ENCODE measurements at regions not wholly inside any gene's neighbourhood (a gene's known extent, or its start where the extent isn't known, plus 50 kb on each side); places are given as distances from the start of the nearest gene placed in this dataset.

DNA sequence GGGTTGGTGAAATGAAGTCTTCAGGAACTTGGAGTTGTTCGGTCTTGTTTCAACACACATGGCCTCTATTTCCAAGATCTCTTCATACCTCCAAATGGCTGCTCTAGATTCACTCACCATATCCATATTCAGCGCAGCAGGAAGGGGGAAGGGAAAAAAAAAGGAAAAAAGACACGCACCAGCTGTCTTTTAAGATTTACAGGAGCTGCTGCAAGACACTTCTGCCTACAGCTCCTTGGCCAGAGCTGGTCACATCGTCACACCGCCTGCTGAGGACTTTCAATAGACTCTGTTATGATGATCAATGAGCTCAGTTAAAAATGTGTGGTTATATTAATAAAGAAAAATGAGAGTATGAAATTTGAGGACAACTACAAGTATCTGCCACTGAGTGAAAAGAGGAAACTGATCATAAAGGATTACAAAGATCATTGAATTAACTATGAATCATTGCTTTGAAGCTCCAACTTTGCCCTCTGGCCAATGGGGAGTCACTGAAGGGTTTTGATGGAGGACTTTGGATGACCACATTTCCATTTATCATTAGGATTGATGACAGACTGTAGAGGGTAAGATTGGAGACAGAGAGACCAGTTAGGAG is 182.1 kb upstream of the HMGA2 start:
- no peaks in the 10 kb centered on the region for H3K9me3 ChIP-seq (ENCODE audit: control insufficient read depth, low read length)
- no peaks in the 10 kb centered on the region for H3K4me1 ChIP-seq (ENCODE audit: control insufficient read depth, insufficient read depth, low read length, poor library complexity, severe bottlenecking)
- 94 to 100% methylated on average over 3 to 4 of the region's 5 CpGs for WGBS, 2 experiments (ENCODE audit: insufficient coverage in 2 of 2)

DNA sequence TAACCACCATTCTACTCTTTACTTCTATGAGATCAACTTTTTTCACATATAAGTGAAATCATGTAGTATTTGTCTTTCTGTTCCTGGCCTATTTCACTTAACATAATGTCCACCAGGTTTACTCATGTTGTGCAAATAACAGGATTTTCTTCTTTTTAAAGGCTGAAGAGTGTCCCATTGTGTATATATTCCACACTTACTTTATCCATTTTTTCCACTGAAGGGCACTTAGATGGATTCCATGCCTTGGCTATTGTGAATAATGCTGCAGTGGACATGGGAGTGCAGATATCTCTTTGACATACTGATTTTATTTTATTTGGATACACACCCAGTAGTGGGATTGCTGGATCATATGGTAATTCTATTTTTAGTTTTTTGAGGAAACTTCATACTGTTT is 181.1 kb upstream of the HMGA2 start:
- Histone ChIP-seq H3K4me3 (ENCODE audit: extremely low read depth, insufficient read depth, low read length, poor library complexity, severe bottlenecking) (no peak overlapping the region), H3K27ac (ENCODE audit: low read depth, low read length, severe bottlenecking) (no peak overlapping the region), H3K36me3 (ENCODE audit: control insufficient read depth, insufficient read depth, low read length) (no peaks in the 10 kb centered on the region), H3K9me3 (ENCODE audit: control insufficient read depth, low read length) (no peaks in the 10 kb centered on the region), H3K4me1 (ENCODE audit: control insufficient read depth, insufficient read depth, low read length, poor library complexity, severe bottlenecking) (no peaks in the 10 kb centered on the region)

More for the DNA sequence above, 182.1 kb upstream of the HMGA2 start:
- Histone ChIP-seq H3K4me3 (ENCODE audit: extremely low read depth, insufficient read depth, low read length, poor library complexity, severe bottlenecking) (no peak overlapping the region), H3K36me3 (ENCODE audit: control insufficient read depth, insufficient read depth, low read length) (no peaks in the 10 kb centered on the region), H3K27ac (ENCODE audit: low read depth, low read length, severe bottlenecking) (no peak overlapping the region)

DNA sequence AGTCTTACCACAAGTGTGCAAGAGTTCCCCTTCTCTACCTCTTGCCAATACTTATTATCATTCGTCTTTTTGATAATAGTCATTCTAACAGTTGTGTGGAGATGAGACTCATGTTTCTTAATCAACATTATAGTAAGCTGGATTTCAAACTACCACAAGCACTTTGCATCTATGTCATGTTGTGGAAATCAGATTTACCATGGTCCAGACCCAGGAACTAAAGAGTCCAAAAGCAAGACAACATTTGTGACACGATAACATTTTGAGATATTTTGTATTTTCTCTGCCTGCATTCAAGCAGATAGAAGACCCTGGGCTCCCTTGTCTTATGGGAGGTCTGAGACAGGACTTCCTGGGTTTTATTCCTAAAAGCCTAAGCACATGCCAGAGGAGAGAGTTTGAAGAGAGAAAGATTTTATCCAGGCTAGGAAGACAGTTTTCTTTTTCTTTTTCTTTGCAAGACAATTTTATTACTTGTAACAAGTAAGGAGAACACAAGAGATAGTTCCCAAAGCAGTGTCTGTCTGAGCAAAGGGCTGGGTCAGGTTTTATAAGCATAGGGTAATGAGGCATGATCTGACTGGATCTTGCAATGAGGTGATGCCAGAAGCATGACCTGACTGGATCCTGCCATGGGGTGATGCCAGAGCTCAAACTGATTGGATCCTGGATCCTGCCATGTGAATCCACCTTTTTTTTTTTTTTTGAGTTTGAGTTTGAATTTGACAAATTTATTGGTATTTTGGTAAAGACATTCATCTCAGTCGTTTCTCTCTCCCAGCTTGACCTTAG is 180.5 kb upstream of the HMGA2 start:
- no peaks in the 10 kb centered on the region for H3K9me3 ChIP-seq (ENCODE audit: control insufficient read depth, low read length)
- WGBS, 2 experiments (ENCODE audit: insufficient coverage in 2 of 2): 86 to 100% methylated on average over 1 of the region's 3 CpGs
- H3K4me1 ChIP-seq (ENCODE audit: control insufficient read depth, insufficient read depth, low read length, poor library complexity, severe bottlenecking): no peaks in the 10 kb centered on the region
- no peaks in the 10 kb centered on the region for H3K36me3 ChIP-seq (ENCODE audit: control insufficient read depth, insufficient read depth, low read length)
- no peak overlapping the region for H3K27ac ChIP-seq (ENCODE audit: low read depth, low read length, severe bottlenecking)
- H3K4me3 ChIP-seq (ENCODE audit: extremely low read depth, insufficient read depth, low read length, poor library complexity, severe bottlenecking): no peak overlapping the region

DNA sequence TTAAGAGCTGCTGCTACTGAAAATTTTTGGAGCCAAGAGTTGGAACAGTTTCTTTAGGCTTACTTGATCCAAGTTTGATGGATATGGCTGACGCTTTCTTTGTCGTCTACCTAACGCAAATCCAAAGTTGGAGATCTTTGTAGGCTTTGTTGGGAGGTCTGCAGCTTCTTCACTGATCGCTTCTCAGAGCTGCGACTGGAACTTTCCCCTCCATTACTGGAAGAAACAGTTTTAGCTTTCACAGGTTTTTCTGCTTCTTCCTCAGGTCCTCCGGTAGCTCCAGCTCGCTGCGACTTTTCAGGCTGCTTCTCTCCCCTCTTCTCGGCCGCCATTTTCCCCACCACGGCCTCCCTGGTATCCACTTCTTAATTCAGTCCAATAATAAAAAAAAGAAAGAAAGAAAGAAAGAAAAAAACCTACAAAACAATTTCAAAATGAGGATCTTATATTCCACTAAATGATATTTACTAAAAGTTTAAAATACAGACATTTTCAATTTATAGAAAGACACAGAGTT is 178.1 kb upstream of the HMGA2 start:
- Histone ChIP-seq H3K4me1 (ENCODE audit: control insufficient read depth, insufficient read depth, low read length, poor library complexity, severe bottlenecking) (no peaks in the 10 kb centered on the region), H3K27ac (ENCODE audit: low read depth, low read length, severe bottlenecking) (no peak overlapping the region), H3K9me3 (ENCODE audit: control insufficient read depth, low read length) (no peaks in the 10 kb centered on the region), H3K36me3 (ENCODE audit: control insufficient read depth, insufficient read depth, low read length) (no peaks in the 10 kb centered on the region), H3K4me3 (ENCODE audit: extremely low read depth, insufficient read depth, low read length, poor library complexity, severe bottlenecking) (no peak overlapping the region)
- 93 to 96% methylated on average over 5 to 6 of the region's 11 CpGs for WGBS, 2 experiments (ENCODE audit: insufficient coverage in 2 of 2)

DNA sequence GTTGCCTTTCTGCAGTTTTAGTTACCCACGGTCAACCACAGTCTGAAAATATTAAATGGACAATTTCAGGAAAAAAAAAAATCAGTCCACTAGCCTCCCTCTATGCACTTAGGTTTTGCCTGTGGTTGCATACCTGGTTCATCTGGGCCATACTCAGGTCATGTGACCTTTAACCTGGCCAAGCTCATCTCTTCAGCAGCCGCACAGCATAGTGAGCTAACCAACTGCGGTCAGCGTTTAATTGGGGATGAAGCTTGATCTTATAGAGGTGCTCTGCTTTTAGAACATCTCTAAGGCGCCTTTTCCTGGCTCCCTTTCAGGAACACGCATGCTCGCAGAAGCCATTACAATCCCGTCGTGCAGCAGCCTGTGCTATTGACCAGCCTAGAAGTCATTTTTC is 177.2 kb upstream of the HMGA2 start:
- H3K9me3 ChIP-seq (ENCODE audit: control insufficient read depth, low read length): no peaks in the 10 kb centered on the region
- H3K36me3 ChIP-seq (ENCODE audit: control insufficient read depth, insufficient read depth, low read length): no peaks in the 10 kb centered on the region
- WGBS, 2 experiments (ENCODE audit: insufficient coverage in 2 of 2): 94 to 98% methylated on average over 8 to 9 of the region's 9 CpGs
- no peaks in the 10 kb centered on the region for H3K4me1 ChIP-seq (ENCODE audit: control insufficient read depth, insufficient read depth, low read length, poor library complexity, severe bottlenecking)
- H3K4me3 ChIP-seq (ENCODE audit: extremely low read depth, insufficient read depth, low read length, poor library complexity, severe bottlenecking): no peak overlapping the region
- no peak overlapping the region for H3K27ac ChIP-seq (ENCODE audit: low read depth, low read length, severe bottlenecking)

DNA sequence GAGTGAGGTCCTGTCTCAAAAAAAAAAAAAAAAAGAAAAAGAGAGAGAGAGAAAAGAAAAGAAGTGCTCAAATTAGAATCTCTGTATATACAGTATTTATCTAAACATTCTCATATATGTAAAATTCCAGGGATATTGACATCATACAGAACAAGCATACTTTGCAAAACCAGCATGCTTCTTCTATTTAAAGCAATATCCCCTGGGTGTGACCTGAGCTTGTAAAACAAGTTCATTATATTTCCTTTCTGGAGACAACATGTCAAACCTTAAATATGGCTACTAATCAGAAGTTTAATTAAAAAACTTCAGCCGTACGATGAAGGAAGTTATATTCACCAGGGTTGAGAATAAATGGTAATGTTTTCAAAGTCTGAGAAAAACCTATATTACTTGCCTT is 175.8 kb upstream of the HMGA2 start:
- no CpG with 5 or more reads among the region's 2 CpGs for WGBS, 2 experiments (ENCODE audit: insufficient coverage in 2 of 2)
- Histone ChIP-seq H3K4me3 (ENCODE audit: extremely low read depth, insufficient read depth, low read length, poor library complexity, severe bottlenecking) (no peak overlapping the region), H3K36me3 (ENCODE audit: control insufficient read depth, insufficient read depth, low read length) (no peaks in the 10 kb centered on the region), H3K4me1 (ENCODE audit: control insufficient read depth, insufficient read depth, low read length, poor library complexity, severe bottlenecking) (no peaks in the 10 kb centered on the region), H3K27ac (ENCODE audit: low read depth, low read length, severe bottlenecking) (no peak overlapping the region), H3K9me3 (ENCODE audit: control insufficient read depth, low read length) (no peaks in the 10 kb centered on the region)

DNA sequence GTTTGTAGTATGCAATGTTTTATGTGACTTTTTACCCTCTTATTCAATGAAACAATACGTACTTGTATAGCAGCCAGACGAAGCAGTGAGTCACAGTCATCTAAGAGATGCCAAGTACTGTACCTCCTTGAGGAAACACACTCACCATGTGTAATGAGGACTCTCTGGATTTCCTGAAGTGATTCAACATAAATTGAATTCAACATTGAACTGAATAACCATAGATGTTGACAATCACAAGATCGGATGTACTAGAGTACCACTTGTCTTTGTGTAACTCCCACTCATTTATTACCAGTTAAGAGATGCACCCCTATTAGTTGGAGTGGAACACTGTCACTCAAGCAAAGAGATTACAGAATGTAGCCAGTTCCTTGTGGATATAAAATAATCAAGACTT is 175.2 kb upstream of the HMGA2 start:
- no peak overlapping the region for H3K4me3 ChIP-seq (ENCODE audit: extremely low read depth, insufficient read depth, low read length, poor library complexity, severe bottlenecking)
- H3K9me3 ChIP-seq (ENCODE audit: control insufficient read depth, low read length): no peaks in the 10 kb centered on the region
- WGBS, 2 experiments (ENCODE audit: insufficient coverage in 2 of 2): 87% methylated on average over 2 of the region's 3 CpGs; no CpG with 5 or more reads in 1 of the 2 experiments
- no peaks in the 10 kb centered on the region for H3K36me3 ChIP-seq (ENCODE audit: control insufficient read depth, insufficient read depth, low read length)
- H3K27ac ChIP-seq (ENCODE audit: low read depth, low read length, severe bottlenecking): no peak overlapping the region
- no peaks in the 10 kb centered on the region for H3K4me1 ChIP-seq (ENCODE audit: control insufficient read depth, insufficient read depth, low read length, poor library complexity, severe bottlenecking)

DNA sequence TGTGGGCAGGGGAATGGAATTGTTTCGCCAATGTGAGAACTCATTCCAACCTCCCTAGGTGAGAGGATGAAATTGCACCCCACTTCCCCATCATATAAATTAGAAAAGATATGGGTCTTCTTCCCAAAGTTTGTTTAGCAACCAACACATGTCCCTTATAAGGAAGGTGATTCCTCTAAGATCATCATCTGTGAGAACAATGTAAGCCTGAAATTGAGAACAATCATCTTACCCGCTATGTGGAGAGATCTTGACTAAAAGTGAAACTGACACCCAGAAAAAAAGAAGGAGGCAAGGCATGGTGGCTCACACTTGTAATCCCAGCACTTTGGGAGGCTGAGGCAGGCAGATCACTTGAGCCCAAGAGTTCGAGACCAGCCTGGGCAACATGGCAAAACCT is 173.2 kb upstream of the HMGA2 start:
- H3K9me3 ChIP-seq (ENCODE audit: control insufficient read depth, low read length): no peaks in the 10 kb centered on the region
- peaks cover 5% of the 10 kb centered on the region for H3K4me1 ChIP-seq (ENCODE audit: control insufficient read depth, insufficient read depth, low read length, poor library complexity, severe bottlenecking)
- H3K36me3 ChIP-seq (ENCODE audit: control insufficient read depth, insufficient read depth, low read length): no peaks in the 10 kb centered on the region
- 64 to 71% methylated on average over 2 of the region's 3 CpGs for WGBS, 2 experiments (ENCODE audit: insufficient coverage in 2 of 2)
- H3K27ac ChIP-seq (ENCODE audit: low read depth, low read length, severe bottlenecking): no peak overlapping the region
- no peak overlapping the region for H3K4me3 ChIP-seq (ENCODE audit: extremely low read depth, insufficient read depth, low read length, poor library complexity, severe bottlenecking)

DNA sequence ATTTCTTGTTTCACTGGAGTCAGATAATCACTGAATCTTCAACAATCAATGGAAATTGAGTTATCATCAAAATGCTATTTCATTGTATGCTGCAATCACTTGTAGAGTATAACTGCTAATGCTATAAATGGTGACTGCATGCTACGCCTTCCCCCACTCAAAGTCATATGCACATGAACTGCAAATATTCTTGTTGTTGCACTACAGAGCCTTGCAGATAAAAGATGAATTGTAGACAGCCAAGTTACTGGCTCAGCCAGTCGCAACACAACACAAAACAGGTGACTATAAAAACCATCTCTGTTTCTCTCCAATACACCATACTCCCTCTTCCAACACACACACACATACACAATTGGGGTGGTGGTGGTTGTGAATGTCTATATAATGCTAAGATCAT is 171.0 kb upstream of the HMGA2 start:
- Histone ChIP-seq H3K4me1 (ENCODE audit: control insufficient read depth, insufficient read depth, low read length, poor library complexity, severe bottlenecking) (peaks cover 22% of the 10 kb centered on the region), H3K9me3 (ENCODE audit: control insufficient read depth, low read length) (no peaks in the 10 kb centered on the region), H3K4me3 (ENCODE audit: extremely low read depth, insufficient read depth, low read length, poor library complexity, severe bottlenecking) (no peak overlapping the region), H3K27ac (ENCODE audit: low read depth, low read length, severe bottlenecking) (no peak overlapping the region), H3K36me3 (ENCODE audit: control insufficient read depth, insufficient read depth, low read length) (no peaks in the 10 kb centered on the region)
- WGBS, 2 experiments (ENCODE audit: insufficient coverage in 2 of 2): 100% methylated on average over 1 of the region's 2 CpGs; no CpG with 5 or more reads in 1 of the 2 experiments

DNA sequence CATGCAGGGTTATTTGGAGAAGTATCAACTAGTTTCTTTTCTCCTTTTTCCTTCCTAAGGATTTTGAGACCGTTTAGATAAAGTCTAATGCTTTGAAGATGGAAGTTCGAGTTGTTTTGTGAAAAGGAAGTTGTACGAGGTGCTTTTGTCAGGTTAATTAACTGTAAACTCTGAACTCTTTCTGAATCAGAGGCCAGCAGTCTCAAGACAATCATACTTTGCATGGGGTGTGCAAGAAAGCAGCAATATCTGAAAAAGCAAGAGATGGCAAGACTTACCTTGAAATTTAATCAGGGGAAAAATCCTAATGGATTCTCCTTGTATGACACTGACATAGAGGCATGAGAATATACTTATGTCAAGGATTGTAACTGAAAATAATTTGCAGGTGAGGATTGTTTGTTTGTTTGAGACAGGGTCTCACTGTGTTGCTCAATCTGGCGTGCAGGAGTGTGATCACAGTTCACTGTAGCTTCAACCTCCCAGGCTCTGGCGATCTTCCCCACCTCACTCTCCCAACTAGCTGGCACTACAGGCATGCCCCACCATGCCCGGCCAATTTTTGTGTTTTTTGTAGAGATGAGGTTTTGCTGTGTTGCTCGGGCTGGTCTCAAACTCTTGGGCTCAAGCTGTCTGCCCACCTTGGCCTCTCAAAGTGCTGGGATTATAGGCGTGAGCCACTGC is 170.2 kb upstream of the HMGA2 start:
- Histone ChIP-seq H3K27ac (ENCODE audit: low read depth, low read length, severe bottlenecking) (no peak overlapping the region), H3K4me3 (ENCODE audit: extremely low read depth, insufficient read depth, low read length, poor library complexity, severe bottlenecking) (no peak overlapping the region), H3K9me3 (ENCODE audit: control insufficient read depth, low read length) (no peaks in the 10 kb centered on the region), H3K36me3 (ENCODE audit: control insufficient read depth, insufficient read depth, low read length) (no peaks in the 10 kb centered on the region), H3K4me1 (ENCODE audit: control insufficient read depth, insufficient read depth, low read length, poor library complexity, severe bottlenecking) (peaks cover 22% of the 10 kb centered on the region)
- 74 to 82% methylated on average over 2 to 4 of the region's 8 CpGs for WGBS, 2 experiments (ENCODE audit: insufficient coverage in 2 of 2)
